Stimulated activated CD8-positive, alpha-beta memory T cell treated with anti-CD3 and anti-CD28 coated beads, Interleukin-15, amount 100 ng/mL, for 4 hours (primary cell): ENCODE measurements at regions not wholly inside any gene's neighbourhood (a gene's known extent, or its start where the extent isn't known, plus 50 kb on each side); places are given as distances from the start of the nearest gene placed in this dataset.

Experiments
- DNase-seq, 2 donors: peaks; one replicate each; pipeline ENCODE4 v3.0.0-alpha.2; 2020; ENCODE audit warnings: low read depth in 2 of 2

GRCh38 chr20:22431419-22431818 is 153.0 kb downstream of the FOXA2 start:
- no peak for DNase-seq

GRCh38 chr20:22430746-22431168 is 153.6 kb downstream of the FOXA2 start:
- no peak for DNase-seq

GRCh38 chr20:22430154-22430745 is 154.1 kb downstream of the FOXA2 start:
- no peak for DNase-seq

- DNase-seq = no peak
Observed at GRCh38 chr20:22429175-22430153, 154.9 kb downstream of the FOXA2 start.

- no peak for DNase-seq
Observed at GRCh38 chr20:22428051-22428450, 156.3 kb downstream of the FOXA2 start.

- DNase-seq = no peak
Observed at GRCh38 chr20:22426772-22427171, 157.6 kb downstream of the FOXA2 start.

- DNase-seq = no peak
Observed at GRCh38 chr20:22425344-22426295, 158.8 kb downstream of the FOXA2 start.

- no peak for DNase-seq
Observed at GRCh38 chr20:22423190-22423832, 161.1 kb downstream of the FOXA2 start.

- no peak for DNase-seq
Observed at GRCh38 chr20:22420116-22420598, 164.2 kb downstream of the FOXA2 start.

GRCh38 chr20:22418738-22419137 is 165.6 kb downstream of the FOXA2 start:
- DNase-seq = no peak

GRCh38 chr20:22414305-22414742 is 170.0 kb downstream of the FOXA2 start:
- no peak for DNase-seq

GRCh38 chr20:22412977-22413868 is 171.1 kb downstream of the FOXA2 start:
- DNase-seq = no peak

GRCh38 chr20:22411627-22412450 is 172.5 kb downstream of the FOXA2 start:
- no peak for DNase-seq

GRCh38 chr20:22411286-22411626 is 173.1 kb downstream of the FOXA2 start:
- no peak for DNase-seq

GRCh38 chr20:22410556-22411130 is 173.7 kb downstream of the FOXA2 start:
- no peak for DNase-seq

- DNase-seq = no peak
Observed at GRCh38 chr20:22408521-22409402, 175.6 kb downstream of the FOXA2 start.

GRCh38 chr20:22407237-22408193 is 176.9 kb downstream of the FOXA2 start:
- no peak for DNase-seq
